Karpas-422 (cell line): ENCODE measurements at regions not wholly inside any gene's neighbourhood (a gene's known extent, or its start where the extent isn't known, plus 50 kb on each side); places are given as distances from the start of the nearest gene placed in this dataset.

Experiments used
- DNase-seq: peaks from one replicate; pipeline ENCODE4 v3.0.0-alpha.2; 2015
- H2AFZ ChIP-seq: fragments of 200-600 bp; sonication (generic); 2 replicates; pipeline ENCODE4 v1.6.1; 2014; ENCODE audit warnings: antibody characterized with exemption, low read length, mixed read lengths
- H3K27ac ChIP-seq: fragments of 200-600 bp; sonication (generic); 2 replicates; pipeline ENCODE4 v1.5.1; 2014; ENCODE audit warnings: mild to moderate bottlenecking, low read length, moderate library complexity
- H3K27me3 ChIP-seq: fragments of 200-600 bp; sonication (generic); 2 replicates; pipeline ENCODE4 v1.6.1; 2014; ENCODE audit warnings: low read length, mixed read lengths
- H3K36me3 ChIP-seq: fragments of 200-600 bp; sonication (generic); 2 replicates; pipeline ENCODE4 v1.6.1; 2014; ENCODE audit warnings: low read length, mixed read lengths; ENCODE audit not compliant: insufficient read depth
- H3K4me1 ChIP-seq: fragments of 200-600 bp; sonication (generic); 2 replicates; pipeline ENCODE4 v1.6.1; 2014; ENCODE audit warnings: mild to moderate bottlenecking, low read length, mixed read lengths
- H3K4me2 ChIP-seq: fragments of 200-600 bp; sonication (generic); 2 replicates; pipeline ENCODE4 v1.6.1; 2014; ENCODE audit warnings: low read length, low read depth, mild to moderate bottlenecking; ENCODE audit not compliant: poor library complexity, severe bottlenecking
- H3K4me3 ChIP-seq: fragments of 200-600 bp; sonication (generic); 2 replicates; pipeline ENCODE4 v1.5.1; 2014; ENCODE audit warnings: mild to moderate bottlenecking, antibody characterized with exemption, low read length, mixed read lengths
- H3K79me2 ChIP-seq: fragments of 200-600 bp; sonication (generic); 2 replicates; pipeline ENCODE4 v1.6.1; 2014; ENCODE audit warnings: mild to moderate bottlenecking, low read length, mixed read lengths
- H3K9ac ChIP-seq: fragments of 200-600 bp; sonication (generic); 2 replicates; pipeline ENCODE4 v1.6.0; 2014; ENCODE audit warnings: low read length
- H3K9me2 ChIP-seq: fragments of 200-600 bp; sonication (generic), shearing (Covaris generic); replicated peaks from 2 replicates; pipeline ENCODE4 v1.6.0; 2014; ENCODE audit warnings: mild to moderate bottlenecking, low read length, moderate library complexity; ENCODE audit not compliant: insufficient read depth
- H3K9me3 ChIP-seq: fragments of 300-700, 200-600 bp; sonication (generic); 2 replicates; pipeline ENCODE4 v1.6.1; 2014; ENCODE audit warnings: low read length, mixed read lengths
- H4K20me1 ChIP-seq: fragments of 200-600 bp; sonication (generic); 2 replicates; pipeline ENCODE4 v1.6.1; 2014; ENCODE audit warnings: mild to moderate bottlenecking, antibody characterized with exemption, low read length, low read depth; ENCODE audit not compliant: insufficient read depth

DNA sequence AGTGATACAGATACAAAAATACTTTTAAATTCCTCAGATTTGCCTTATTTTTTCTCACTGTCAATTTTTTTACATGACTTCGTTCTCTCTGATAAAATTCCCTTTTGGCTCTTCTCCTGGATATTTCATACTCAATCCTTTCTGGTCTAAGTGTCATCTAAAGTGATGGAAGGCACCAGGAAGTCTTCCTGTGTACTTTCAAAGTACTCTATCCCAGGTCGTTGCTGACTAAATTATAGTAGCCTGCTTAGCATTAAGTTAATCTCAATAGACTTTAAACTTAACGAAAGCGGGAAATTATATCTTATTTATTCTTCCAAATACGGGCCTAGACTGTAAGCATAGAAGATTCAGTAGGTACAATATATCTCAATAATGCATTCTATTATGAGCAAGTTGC is 67.8 kb downstream of the CASP12 start:
- DNase-seq, result no peak
- Histone ChIP-seq H3K4me3 (no peak overlapping the region), H4K20me1 (no peaks in the 10 kb centered on the region), H3K27ac (no peak overlapping the region), H3K9me2 (no peaks in the 10 kb centered on the region), H3K4me1 (no peaks in the 10 kb centered on the region), H3K9ac (no peak overlapping the region), H3K9me3 (no peaks in the 10 kb centered on the region), H3K36me3 (no peaks in the 10 kb centered on the region), H2AFZ (no peak overlapping the region), H3K27me3 (no peaks in the 10 kb centered on the region), H3K79me2 (no peaks in the 10 kb centered on the region), H3K4me2 (no peak overlapping the region)

DNA sequence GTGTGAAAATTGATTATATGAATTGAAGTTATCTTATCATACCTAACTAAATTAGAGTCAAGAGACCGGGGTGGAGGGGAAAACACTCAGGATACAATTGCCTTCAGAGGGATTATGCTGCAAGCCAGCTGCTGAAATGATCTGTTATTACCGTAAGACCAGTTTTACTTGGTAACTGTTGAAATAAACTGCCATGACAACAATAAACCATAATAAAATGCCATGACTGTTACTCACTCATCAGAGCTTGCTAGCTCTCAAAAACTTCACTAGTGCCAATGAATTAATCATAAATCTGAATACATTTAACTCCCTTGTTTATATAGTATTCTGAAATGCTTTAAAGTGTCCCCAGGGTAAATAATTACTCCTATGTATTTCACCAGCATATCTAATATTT is 68.2 kb downstream of the CASP12 start:
- H3K27me3 ChIP-seq, result no peaks in the 10 kb centered on the region
- H3K9ac ChIP-seq, result no peak overlapping the region
- no peaks in the 10 kb centered on the region for H4K20me1 ChIP-seq
- H3K4me2 ChIP-seq, result no peak overlapping the region
- no peaks in the 10 kb centered on the region for H3K4me1 ChIP-seq
- no peak overlapping the region for H2AFZ ChIP-seq
- no peaks in the 10 kb centered on the region for H3K79me2 ChIP-seq
- H3K9me3 ChIP-seq, result no peaks in the 10 kb centered on the region
- H3K27ac ChIP-seq, result no peak overlapping the region
- DNase-seq, result no peak
- H3K36me3 ChIP-seq, result no peaks in the 10 kb centered on the region
- no peaks in the 10 kb centered on the region for H3K9me2 ChIP-seq
- H3K4me3 ChIP-seq, result no peak overlapping the region

DNA sequence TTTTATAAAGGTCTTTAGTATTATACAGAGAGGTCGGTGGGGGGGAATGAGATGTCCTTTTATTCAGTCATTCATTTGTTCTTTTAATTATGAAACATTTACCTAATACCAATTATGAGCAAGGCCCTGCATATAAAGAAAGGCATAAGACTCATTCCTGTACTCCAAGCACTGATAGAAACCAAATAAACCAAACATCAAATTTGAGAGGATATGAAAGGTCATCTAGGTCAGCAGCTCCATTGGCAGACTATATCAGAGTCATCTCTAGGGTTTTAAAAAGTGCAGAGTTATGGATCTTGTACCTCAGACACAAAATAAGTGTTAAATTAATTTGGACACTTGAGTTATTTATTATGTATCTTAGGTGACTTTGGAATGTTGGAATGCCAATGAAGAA is 71.5 kb downstream of the CASP12 start:
- Histone ChIP-seq H3K9me2 (no peaks in the 10 kb centered on the region), H4K20me1 (no peaks in the 10 kb centered on the region), H3K4me1 (no peaks in the 10 kb centered on the region), H3K9ac (no peak overlapping the region), H3K27ac (no peak overlapping the region), H3K36me3 (no peaks in the 10 kb centered on the region), H3K9me3 (no peaks in the 10 kb centered on the region), H2AFZ (no peak overlapping the region), H3K27me3 (no peaks in the 10 kb centered on the region), H3K4me3 (no peak overlapping the region), H3K4me2 (no peak overlapping the region), H3K79me2 (no peaks in the 10 kb centered on the region)
- no peak for DNase-seq

DNA sequence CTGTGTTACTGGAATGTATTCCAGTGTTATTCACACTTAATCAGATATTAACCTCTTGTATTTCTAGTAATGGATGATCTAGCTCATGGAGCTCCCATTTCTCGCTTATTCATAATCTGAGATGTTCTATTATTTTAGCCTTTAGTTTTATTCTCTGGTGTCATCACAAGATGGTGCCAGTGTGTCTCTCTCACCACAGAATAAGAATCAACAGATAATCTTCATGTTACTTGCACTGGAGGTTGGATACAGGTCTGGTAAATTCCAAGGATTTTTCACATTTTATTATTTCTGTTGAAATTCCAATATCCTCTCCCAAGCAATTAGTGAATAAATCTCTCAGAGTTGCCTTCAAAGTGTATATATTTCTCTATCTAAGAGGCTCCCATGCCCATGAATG is 74.6 kb downstream of the CASP12 start:
- no peak overlapping the region for H3K4me3 ChIP-seq
- H3K9me3 ChIP-seq, result no peaks in the 10 kb centered on the region
- H3K27me3 ChIP-seq, result no peaks in the 10 kb centered on the region
- no peaks in the 10 kb centered on the region for H3K79me2 ChIP-seq
- no peaks in the 10 kb centered on the region for H3K9me2 ChIP-seq
- no peaks in the 10 kb centered on the region for H3K4me1 ChIP-seq
- no peak overlapping the region for H3K4me2 ChIP-seq
- no peak overlapping the region for H3K27ac ChIP-seq
- H3K9ac ChIP-seq, result no peak overlapping the region
- DNase-seq, result no peak
- H3K36me3 ChIP-seq, result no peaks in the 10 kb centered on the region
- no peak overlapping the region for H2AFZ ChIP-seq
- H4K20me1 ChIP-seq, result no peaks in the 10 kb centered on the region

DNA sequence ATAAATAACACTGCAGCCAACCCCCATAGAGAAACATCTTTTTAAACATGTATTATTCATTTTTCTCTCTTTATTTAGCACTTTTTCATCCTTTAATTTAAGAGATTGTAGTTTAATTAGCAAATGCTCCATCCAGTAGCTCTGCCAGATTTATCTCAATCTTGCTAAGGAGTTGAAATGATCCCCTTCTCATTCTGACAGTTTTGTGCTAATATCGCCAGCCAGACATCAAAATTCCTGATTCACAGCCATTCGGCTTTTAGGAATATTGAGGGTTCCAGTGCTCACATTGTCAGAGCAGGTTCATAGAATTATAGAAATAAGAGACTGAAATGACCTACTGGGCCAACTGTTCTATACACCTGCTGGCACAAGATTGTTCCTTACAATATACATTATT is 77.8 kb downstream of the CASP12 start:
- DNase-seq, result no peak
- H3K9ac ChIP-seq, result no peak overlapping the region
- H3K79me2 ChIP-seq, result no peaks in the 10 kb centered on the region
- no peaks in the 10 kb centered on the region for H4K20me1 ChIP-seq
- no peaks in the 10 kb centered on the region for H3K27me3 ChIP-seq
- H3K9me3 ChIP-seq, result no peaks in the 10 kb centered on the region
- H2AFZ ChIP-seq, result no peak overlapping the region
- H3K4me3 ChIP-seq, result no peak overlapping the region
- no peaks in the 10 kb centered on the region for H3K9me2 ChIP-seq
- H3K36me3 ChIP-seq, result no peaks in the 10 kb centered on the region
- H3K4me1 ChIP-seq, result no peaks in the 10 kb centered on the region
- H3K27ac ChIP-seq, result no peak overlapping the region
- H3K4me2 ChIP-seq, result no peak overlapping the region

DNA sequence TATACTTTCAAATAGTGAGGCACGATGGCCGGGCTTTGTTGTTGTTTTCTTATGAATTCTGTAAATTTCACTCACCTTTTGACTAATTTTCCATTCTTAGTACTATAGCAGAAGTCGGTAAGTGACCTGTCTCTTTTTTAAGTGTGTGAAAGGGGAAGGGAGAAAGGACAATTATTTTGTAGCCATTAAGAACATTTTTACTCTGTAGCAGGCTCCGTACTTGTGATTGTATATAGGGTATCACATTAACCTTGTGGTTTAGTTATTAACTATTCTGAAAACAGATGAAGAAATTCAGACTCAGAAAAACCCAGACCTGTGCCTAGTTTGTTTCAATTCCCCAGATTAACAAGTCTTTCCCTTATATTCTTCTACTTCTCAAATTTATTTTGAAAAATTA is 78.7 kb downstream of the CASP12 start:
- no peaks in the 10 kb centered on the region for H4K20me1 ChIP-seq
- no peaks in the 10 kb centered on the region for H3K36me3 ChIP-seq
- no peak overlapping the region for H3K4me3 ChIP-seq
- H3K9me3 ChIP-seq, result no peaks in the 10 kb centered on the region
- DNase-seq, result no peak
- no peak overlapping the region for H2AFZ ChIP-seq
- no peaks in the 10 kb centered on the region for H3K27me3 ChIP-seq
- no peak overlapping the region for H3K9ac ChIP-seq
- H3K4me1 ChIP-seq, result no peaks in the 10 kb centered on the region
- H3K79me2 ChIP-seq, result no peaks in the 10 kb centered on the region
- no peaks in the 10 kb centered on the region for H3K9me2 ChIP-seq
- no peak overlapping the region for H3K27ac ChIP-seq
- no peak overlapping the region for H3K4me2 ChIP-seq

DNA sequence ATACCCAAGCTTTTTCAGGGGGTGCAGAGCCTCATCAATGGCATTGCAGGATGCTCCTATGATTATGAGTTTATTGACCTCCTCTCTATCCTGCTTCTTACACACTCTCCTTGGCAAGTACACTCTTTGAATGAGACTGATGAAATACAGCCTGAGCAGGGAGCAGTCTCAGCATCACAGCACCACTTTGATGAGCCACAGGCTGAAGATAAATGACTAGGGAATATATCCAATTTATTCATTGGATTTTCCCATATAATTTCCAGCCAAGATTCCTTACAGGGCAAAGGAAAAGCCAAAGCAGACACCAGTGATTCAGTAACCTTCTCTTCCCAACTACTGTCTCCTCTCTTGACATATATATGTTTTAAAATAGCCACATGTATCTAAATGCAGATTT is 79.2 kb downstream of the CASP12 start:
- no peak overlapping the region for H2AFZ ChIP-seq
- no peak overlapping the region for H3K27ac ChIP-seq
- no peaks in the 10 kb centered on the region for H3K79me2 ChIP-seq
- H3K4me2 ChIP-seq, result no peak overlapping the region
- H3K9me3 ChIP-seq, result no peaks in the 10 kb centered on the region
- no peaks in the 10 kb centered on the region for H4K20me1 ChIP-seq
- H3K9me2 ChIP-seq, result no peaks in the 10 kb centered on the region
- DNase-seq, result no peak
- no peak overlapping the region for H3K9ac ChIP-seq
- H3K4me3 ChIP-seq, result no peak overlapping the region
- H3K27me3 ChIP-seq, result no peaks in the 10 kb centered on the region
- no peaks in the 10 kb centered on the region for H3K4me1 ChIP-seq
- H3K36me3 ChIP-seq, result no peaks in the 10 kb centered on the region

DNA sequence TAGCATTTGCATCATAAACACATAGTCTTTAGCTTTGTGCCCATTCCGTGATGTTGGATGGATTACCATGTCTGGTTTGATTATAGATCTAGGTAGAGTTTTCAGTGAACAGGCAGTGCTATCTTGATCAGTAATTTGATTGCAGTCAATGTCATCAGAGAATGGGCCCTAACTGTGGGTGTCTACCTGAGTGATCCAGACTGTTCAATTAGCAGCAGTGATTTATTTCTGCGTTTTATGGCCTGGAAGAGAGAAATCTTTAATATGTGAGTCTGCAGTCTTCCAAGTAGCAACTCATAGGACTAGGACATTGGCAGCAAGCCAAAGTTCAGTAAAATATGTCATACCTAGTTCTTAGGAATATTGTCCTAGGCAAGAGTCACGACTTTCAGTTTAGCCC is 80.3 kb downstream of the CASP12 start:
- H3K4me1 ChIP-seq, result no peaks in the 10 kb centered on the region
- H3K4me2 ChIP-seq, result no peak overlapping the region
- H3K9me2 ChIP-seq, result no peaks in the 10 kb centered on the region
- no peaks in the 10 kb centered on the region for H3K27me3 ChIP-seq
- no peak overlapping the region for H3K4me3 ChIP-seq
- no peak overlapping the region for H2AFZ ChIP-seq
- H3K9me3 ChIP-seq, result no peaks in the 10 kb centered on the region
- H3K36me3 ChIP-seq, result no peaks in the 10 kb centered on the region
- no peak overlapping the region for H3K27ac ChIP-seq
- no peaks in the 10 kb centered on the region for H3K79me2 ChIP-seq
- DNase-seq, result no peak
- H3K9ac ChIP-seq, result no peak overlapping the region
- H4K20me1 ChIP-seq, result no peaks in the 10 kb centered on the region

DNA sequence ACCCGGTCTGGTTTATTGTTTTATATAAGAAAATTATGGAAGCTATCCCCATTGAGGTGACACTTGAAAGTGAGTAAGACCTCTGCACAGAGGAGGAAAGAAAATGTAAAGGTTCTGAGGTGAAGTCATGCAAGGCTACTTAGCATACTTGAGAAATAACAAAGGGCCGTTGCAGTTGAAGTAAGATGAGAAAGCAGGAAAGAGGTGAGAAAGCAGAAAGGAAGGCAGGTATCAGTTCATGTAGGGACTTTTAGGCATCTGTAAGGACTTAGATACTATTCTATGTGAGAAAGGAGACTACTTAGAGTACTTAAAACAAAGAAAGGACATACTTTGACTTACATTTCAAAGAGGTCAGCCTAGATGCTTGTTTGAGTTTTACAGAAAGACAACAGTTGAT is 84.7 kb downstream of the CASP12 start:
- Histone ChIP-seq H4K20me1 (no peaks in the 10 kb centered on the region), H3K9ac (no peak overlapping the region), H3K4me2 (no peak overlapping the region), H3K4me1 (no peaks in the 10 kb centered on the region), H2AFZ (no peak overlapping the region), H3K27ac (no peak overlapping the region), H3K9me3 (no peaks in the 10 kb centered on the region), H3K36me3 (no peaks in the 10 kb centered on the region), H3K4me3 (no peak overlapping the region), H3K79me2 (no peaks in the 10 kb centered on the region), H3K27me3 (no peaks in the 10 kb centered on the region), H3K9me2 (no peaks in the 10 kb centered on the region)
- DNase-seq, result no peak
